Neuron (in vitro differentiated cells): ENCODE measurements at regions not wholly inside any gene's neighbourhood (a gene's known extent, or its start where the extent isn't known, plus 50 kb on each side); places are given as distances from the start of the nearest gene placed in this dataset.

ENCODE experiments used
- H2AFZ ChIP-seq: one replicate; pipeline ENCODE4 v1.6.1; 2013; ENCODE audit warnings: low read depth, mild to moderate bottlenecking, inconsistent platforms, low read length, moderate library complexity
- H3K27me3 ChIP-seq: one replicate; pipeline ENCODE4 v1.6.1; 2013; ENCODE audit warnings: low read length; ENCODE audit not compliant: insufficient read depth
- H3K36me3 ChIP-seq: one replicate; pipeline ENCODE4 v1.6.1; 2013; ENCODE audit warnings: low read length; ENCODE audit not compliant: insufficient read depth
- H3K4me1 ChIP-seq: one replicate; pipeline ENCODE4 v1.6.1; 2013; ENCODE audit warnings: low read length; ENCODE audit not compliant: insufficient read depth
- H3K4me3 ChIP-seq: 2 replicates; pipeline ENCODE4 v1.5.1; 2013; ENCODE audit warnings: mild to moderate bottlenecking, low read length, moderate library complexity
- H3K9me3 ChIP-seq: one replicate; pipeline ENCODE4 v1.6.1; 2013; ENCODE audit warnings: low read length

DNA sequence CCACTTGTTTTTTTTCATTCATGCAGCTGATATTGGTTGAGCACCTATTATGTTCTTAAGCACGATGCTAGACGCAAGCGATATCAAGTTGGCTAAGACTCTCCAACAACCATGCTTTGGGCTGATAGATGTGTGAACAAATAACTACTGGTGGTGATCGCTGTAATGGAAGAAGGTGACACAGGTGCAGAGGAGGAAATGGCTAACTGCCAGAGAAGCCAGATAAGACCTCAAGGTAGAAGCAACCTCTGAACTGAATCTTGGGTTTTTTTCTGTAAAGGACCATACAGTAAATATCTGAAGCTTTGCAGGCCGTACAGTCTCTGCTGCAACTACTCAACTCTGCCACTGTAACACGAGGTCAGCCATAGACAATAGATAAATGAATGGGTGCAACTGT lies 97.9 kb downstream of the C17orf67 start:
- Histone ChIP-seq H3K27me3 (no peaks in the 10 kb centered on the region), H3K9me3 (no peaks in the 10 kb centered on the region), H3K36me3 (no peaks in the 10 kb centered on the region), H2AFZ (no peak overlapping the region), H3K4me3 (no peak overlapping the region), H3K4me1 (no peaks in the 10 kb centered on the region)

DNA sequence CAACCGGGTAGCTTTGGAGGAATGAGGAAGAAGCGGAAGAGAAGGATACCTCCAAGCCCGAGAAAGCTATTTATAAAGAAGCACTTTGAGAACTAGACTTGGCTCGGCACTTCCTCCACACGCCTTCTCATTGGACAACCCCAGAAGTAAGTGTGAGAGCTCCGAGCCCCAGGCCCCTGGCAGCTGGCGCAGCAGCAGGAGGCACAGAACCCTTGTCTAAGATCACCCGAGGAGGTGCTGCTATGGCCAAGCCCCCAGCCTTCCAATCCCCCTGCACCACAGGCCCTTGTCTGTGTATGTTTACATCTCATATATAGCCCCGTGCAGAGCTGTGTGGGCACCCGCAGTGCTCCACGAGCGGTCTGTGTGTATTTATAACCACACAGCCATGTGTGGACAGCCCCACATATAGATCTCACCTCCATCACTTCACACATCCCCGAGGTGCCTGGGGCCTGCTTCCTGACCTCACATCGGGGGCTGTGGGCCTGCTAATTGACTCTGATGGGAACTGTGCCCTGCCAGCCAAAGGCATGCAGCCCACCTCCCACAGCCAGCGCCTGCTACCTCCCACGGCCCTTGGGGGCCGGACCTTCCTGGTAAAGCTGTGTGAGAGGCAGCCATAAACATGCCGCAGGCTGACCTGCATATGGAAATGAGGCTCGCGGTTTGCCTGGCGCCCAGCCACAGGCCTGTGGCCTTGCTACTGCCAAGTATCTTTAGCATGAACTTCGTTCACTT lies 96.1 kb downstream of the C17orf67 start:
- H2AFZ ChIP-seq: no peak overlapping the region
- no peaks in the 10 kb centered on the region for H3K9me3 ChIP-seq
- no peaks in the 10 kb centered on the region for H3K27me3 ChIP-seq
- no peaks in the 10 kb centered on the region for H3K4me1 ChIP-seq
- H3K36me3 ChIP-seq: no peaks in the 10 kb centered on the region
- H3K4me3 ChIP-seq: no peak overlapping the region

DNA sequence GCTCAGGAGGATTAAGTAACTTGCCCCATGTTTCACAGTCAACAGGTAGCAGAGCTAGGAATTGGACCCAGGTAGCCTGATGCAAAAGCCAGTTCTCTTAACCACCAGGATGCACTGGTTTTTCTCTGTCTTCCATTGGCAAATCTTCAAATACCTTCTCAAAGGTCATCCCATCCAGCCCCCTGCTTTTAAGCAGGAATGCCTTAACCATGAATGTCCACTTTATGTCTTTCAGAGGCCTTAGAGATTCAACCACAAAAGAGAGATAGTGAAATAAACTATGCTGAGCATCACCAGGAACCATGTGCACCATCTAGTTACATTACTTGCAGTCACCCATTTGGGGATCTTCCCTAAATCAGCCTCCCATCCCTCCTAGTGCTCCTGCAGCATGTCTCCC lies 94.3 kb downstream of the C17orf67 start:
- Histone ChIP-seq H3K9me3 (peaks cover 2% of the 10 kb centered on the region), H3K27me3 (no peaks in the 10 kb centered on the region), H3K4me1 (no peaks in the 10 kb centered on the region), H3K36me3 (no peaks in the 10 kb centered on the region), H3K4me3 (no peak overlapping the region), H2AFZ (no peak overlapping the region)

DNA sequence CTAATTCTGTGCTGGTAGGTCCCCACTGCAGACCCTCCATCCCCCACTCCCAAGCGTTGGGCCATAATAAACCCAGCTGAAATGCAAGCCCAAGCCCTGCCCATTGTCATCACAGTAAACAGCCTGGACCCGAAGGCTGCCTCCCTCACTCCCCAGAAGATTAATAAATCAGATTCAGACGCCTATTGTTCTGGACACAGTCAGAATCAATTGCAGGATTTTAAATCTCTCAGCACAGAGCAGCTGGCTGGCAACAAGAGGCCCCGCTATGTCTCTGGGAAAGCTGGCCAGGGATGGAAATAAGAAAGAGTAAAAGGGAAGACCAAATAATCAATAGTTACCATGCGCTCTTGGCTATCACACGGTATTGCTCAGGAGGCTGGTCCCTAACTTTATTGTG lies 93.9 kb downstream of the C17orf67 start:
- Histone ChIP-seq H3K4me3 (no peak overlapping the region), H3K4me1 (no peaks in the 10 kb centered on the region), H3K36me3 (no peaks in the 10 kb centered on the region), H3K9me3 (peaks cover 2% of the 10 kb centered on the region), H2AFZ (no peak overlapping the region), H3K27me3 (no peaks in the 10 kb centered on the region)

DNA sequence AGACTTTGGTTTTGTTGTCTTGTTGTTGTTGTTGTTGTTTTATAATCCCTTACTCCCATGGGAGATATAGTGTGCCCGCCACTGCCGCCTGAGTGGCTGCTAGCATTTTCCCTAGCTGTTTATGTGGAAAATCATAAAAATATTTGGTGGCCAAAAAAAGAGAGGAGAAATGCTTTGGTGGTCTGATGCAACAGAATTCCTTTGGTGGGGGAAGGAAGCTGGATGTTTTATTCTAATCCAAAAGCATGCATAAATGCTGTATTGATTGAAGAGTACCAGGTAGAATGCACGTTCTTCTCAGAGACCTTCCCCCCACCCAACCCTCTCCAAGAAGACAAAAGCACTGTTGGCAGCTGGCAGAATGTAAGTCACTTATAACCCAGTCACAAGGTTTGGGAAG lies 93.2 kb downstream of the C17orf67 start:
- H3K27me3 ChIP-seq: no peaks in the 10 kb centered on the region
- H3K9me3 ChIP-seq: peaks cover 2% of the 10 kb centered on the region
- H2AFZ ChIP-seq: no peak overlapping the region
- H3K36me3 ChIP-seq: no peaks in the 10 kb centered on the region
- no peaks in the 10 kb centered on the region for H3K4me1 ChIP-seq
- no peak overlapping the region for H3K4me3 ChIP-seq
